ENCODE measurements at regions not wholly inside any gene's neighbourhood (a gene's known extent, or its start where the extent isn't known, plus 50 kb on each side); places are given as distances from the start of the nearest gene placed in this dataset.

DNA sequence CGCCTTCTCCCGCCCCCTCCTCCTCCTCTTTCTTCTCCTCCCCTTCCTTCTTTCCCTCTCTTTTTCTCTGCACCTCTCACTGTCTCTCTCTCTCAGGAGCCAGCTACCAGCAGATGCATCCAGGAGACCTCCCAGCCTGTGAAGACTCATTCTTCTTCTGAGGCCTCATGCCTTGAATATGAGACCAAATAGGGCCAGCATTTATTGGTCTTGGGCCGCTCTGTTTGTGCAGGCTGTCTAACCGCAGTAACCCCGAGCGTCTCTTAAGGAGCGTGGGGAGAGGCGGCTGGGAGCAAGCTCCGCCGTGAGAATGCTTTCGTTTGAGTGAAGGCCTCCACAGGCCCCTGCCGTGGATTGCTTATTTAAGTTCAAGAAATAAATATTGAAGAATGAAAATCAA lies 167.0 kb downstream of the NUFIP1 start:
- no peak overlapping the region for H3K4me3 ChIP-seq (ENCODE audit: low read depth, low read length)
- TF ChIP-seq, protein P1, sequence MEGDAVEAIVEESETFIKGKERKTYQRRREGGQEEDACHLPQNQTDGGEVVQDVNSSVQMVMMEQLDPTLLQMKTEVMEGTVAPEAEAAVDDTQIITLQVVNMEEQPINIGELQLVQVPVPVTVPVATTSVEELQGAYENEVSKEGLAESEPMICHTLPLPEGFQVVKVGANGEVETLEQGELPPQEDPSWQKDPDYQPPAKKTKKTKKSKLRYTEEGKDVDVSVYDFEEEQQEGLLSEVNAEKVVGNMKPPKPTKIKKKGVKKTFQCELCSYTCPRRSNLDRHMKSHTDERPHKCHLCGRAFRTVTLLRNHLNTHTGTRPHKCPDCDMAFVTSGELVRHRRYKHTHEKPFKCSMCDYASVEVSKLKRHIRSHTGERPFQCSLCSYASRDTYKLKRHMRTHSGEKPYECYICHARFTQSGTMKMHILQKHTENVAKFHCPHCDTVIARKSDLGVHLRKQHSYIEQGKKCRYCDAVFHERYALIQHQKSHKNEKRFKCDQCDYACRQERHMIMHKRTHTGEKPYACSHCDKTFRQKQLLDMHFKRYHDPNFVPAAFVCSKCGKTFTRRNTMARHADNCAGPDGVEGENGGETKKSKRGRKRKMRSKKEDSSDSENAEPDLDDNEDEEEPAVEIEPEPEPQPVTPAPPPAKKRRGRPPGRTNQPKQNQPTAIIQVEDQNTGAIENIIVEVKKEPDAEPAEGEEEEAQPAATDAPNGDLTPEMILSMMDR (IDR thresholded peaks at IDR 0.05; ENCODE audit: low read depth, low read length, missing control alignments): no peak
- DNase-seq (ENCODE audit: low read depth): no peak

DNA sequence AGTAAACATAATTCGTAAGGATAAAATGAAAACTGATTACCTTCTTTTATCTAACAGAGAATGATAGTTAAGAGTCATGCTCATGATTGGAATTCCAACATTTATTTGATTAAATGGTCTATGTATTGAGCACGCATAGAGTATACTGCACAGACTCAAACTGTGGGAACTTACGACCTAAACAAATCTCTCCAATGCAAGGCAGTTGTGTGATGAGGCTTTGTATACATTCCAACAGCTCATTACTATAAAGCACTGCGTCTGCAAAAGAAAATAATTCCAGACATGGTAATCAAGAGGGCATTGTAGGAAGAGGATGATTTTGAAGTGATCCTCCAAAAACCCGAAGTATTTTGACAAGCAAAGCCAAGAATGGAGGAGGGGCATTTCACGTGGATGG lies 169.5 kb downstream of the NUFIP1 start:
- TF ChIP-seq, protein P1 (IDR thresholded peaks at IDR 0.05; ENCODE audit: low read depth, low read length, missing control alignments): no peak

DNA sequence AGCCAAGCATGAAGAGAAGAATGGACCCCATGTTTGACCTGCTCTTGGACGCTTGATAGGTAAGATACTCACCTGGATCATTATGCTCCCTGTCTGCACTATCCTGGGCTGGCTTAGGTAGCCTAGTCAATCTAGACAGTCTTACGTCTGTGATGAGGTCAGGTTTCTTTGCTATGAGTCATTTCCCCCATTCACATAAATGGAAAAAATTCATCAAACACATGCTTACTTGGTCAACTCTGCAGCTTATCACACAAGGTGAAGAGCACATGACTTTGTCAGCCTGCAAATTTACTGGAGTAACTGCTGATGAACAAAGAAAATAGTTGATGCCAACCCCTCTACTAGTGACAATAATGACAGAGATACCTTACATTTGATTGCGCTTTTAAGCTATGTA lies 170.0 kb downstream of the NUFIP1 start:
- H3K4me3 ChIP-seq (ENCODE audit: low read depth, low read length): no peak overlapping the region
- DNase-seq (ENCODE audit: low read depth): no peak
- TF ChIP-seq, protein P1 (IDR thresholded peaks at IDR 0.05; ENCODE audit: low read depth, low read length, missing control alignments): no peak

More for the DNA sequence above, 169.5 kb downstream of the NUFIP1 start:
- no peak overlapping the region for H3K4me3 ChIP-seq (ENCODE audit: low read depth, low read length)
- DNase-seq (ENCODE audit: low read depth): no peak

DNA sequence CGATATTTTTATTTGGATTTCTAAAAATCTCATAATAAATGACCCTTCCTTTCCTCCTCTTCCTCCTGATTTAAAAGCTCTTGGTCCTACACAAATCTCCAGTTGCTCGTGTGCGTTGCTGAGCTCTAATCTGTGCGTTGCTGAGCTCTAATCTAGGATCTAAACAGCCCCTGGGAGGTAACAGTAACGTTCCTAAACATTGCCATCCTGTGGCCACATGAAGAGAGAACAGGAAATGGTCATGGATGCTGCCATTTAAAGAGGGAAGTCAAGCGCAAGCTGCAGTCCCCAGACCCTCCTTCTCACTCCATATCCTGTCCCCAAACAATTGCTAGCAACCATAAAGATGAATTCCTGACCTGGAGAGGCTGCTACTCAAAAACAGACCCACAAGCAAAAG lies 170.8 kb downstream of the NUFIP1 start:
- H3K4me3 ChIP-seq (ENCODE audit: low read depth, low read length): no peak overlapping the region
- DNase-seq (ENCODE audit: low read depth): no peak
- TF ChIP-seq, protein P1 (IDR thresholded peaks at IDR 0.05; ENCODE audit: low read depth, low read length, missing control alignments): peak; percentile 2

DNA sequence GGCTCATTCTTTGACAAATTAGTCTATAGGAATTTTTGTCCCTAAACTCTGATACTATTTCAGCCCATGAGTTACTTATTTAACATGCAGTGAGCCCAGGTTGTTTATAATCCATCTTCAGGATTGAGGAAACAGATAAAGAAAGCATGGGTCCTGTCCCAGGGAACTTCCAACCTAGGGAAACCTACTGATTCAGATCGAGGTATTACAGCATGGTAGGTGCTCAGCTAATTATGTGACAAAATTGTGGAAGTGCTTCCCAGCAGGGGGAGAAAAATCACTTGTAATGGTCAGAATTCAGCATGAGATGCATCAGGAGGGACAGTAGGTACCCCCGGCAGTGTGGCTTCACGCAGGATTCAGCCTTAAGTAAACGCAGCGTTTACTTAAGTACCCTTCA lies 171.3 kb downstream of the NUFIP1 start:
- TF ChIP-seq, protein P1 (IDR thresholded peaks at IDR 0.05; ENCODE audit: low read depth, low read length, missing control alignments): no peak
- no peak overlapping the region for H3K4me3 ChIP-seq (ENCODE audit: low read depth, low read length)
- DNase-seq (ENCODE audit: low read depth): no peak

DNA sequence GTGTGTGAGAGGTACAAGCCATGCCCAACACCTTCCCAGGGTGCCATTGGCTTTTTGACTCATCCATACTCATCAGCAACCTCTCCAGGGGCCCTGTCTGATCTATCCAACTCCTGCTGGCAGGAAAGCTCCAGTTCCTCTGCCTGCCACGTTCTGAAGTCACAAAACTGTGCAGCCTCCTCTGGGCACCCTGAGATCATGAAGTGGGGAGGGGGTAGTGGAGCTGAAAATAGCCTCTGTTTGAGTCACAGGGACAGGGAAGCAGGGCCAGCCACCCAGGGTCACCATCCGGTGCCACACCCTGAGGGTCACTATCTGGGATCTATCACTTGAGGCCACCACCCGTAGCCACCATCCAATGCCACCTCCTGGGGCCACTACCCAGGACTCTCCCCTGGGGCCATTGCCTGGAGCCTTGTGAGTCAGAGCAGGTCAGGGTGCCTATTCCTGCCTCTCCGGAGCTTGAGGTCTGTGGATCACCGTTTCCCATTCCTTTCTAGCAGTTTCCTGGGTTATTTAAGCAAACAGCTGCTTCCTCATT lies 172.1 kb downstream of the NUFIP1 start:
- H3K4me3 ChIP-seq (ENCODE audit: low read depth, low read length): no peak overlapping the region
- DNase-seq (ENCODE audit: low read depth): no peak
- TF ChIP-seq, protein P1 (IDR thresholded peaks at IDR 0.05; ENCODE audit: low read depth, low read length, missing control alignments): no peak

DNA sequence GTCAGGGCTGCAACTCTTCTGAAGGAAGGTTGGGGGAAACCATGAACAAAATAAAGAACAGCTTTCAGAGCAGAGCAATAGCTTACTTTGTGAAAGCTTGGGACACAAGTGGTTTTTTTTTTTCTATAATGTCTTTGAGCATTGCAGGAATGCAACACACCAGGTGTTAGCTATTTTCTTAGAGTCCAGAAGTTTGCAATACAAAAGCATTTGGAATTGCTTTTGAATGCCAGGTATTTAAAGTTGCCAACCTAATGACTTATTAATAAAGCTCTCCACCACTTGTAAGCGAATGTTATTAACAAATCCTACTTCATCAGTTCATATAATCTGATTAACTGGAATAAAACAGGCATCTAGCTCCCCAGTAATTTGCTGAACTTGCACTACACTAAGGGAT lies 172.6 kb downstream of the NUFIP1 start:
- no peak overlapping the region for H3K4me3 ChIP-seq (ENCODE audit: low read depth, low read length)
- TF ChIP-seq, protein P1 (IDR thresholded peaks at IDR 0.05; ENCODE audit: low read depth, low read length, missing control alignments): no peak
- no peak for DNase-seq (ENCODE audit: low read depth)
